Caco-2 (cell line): ENCODE measurements at regions not wholly inside any gene's neighbourhood (a gene's known extent, or its start where the extent isn't known, plus 50 kb on each side); places are given as distances from the start of the nearest gene placed in this dataset.

Experiments used
- BruUV-seq: library from RNA; stranded (reverse); fragments of 400-500 nt; replicated peaks from 2 replicates; lab custom pipeline; 2021; lab: Mats Ljungman, UMichigan
- CTCF ChIA-PET: fragments of 300-600 bp; sonication (Branson Sonifier 250); formaldehyde crosslinking; loops from one replicate; lab custom pipeline; 2022; ENCODE audit warnings: antibody characterized with exemption; lab: Charles Lee
- POLR2A ChIA-PET: fragments of 300-600 bp; sonication (Branson Sonifier 250); formaldehyde crosslinking; loops from one replicate; lab custom pipeline; 2022; ENCODE audit warnings: antibody characterized with exemption; lab: Charles Lee
- DNase-seq, 2 experiments: peaks; one replicate each; pipeline versions ENCODE4 v3.0.0 to v3.0.0-alpha.2; 2020 to 2022
- H3K27me3 ChIP-seq: replicated peaks from 2 replicates; pipeline ENCODE4 v1.6.0; 2011; ENCODE audit warnings: low read length; ENCODE audit not compliant: control insufficient read depth, insufficient read depth
- H3K36me3 ChIP-seq: 2 replicates; pipeline ENCODE4 v1.5.1; 2011; ENCODE audit warnings: low read length; ENCODE audit not compliant: control insufficient read depth, insufficient read depth
- H3K4me1 ChIP-seq: fragments of 250-450 bp; sonication (Bioruptor Pico); 2 replicates; pipeline ENCODE4 v1.5.1; 2020; ENCODE audit warnings: mild to moderate bottlenecking
- H3K4me3 ChIP-seq: 2 replicates; pipeline ENCODE4 v1.5.1; 2011; ENCODE audit warnings: low read depth, mild to moderate bottlenecking, control low read depth, low read length
- H3K9me3 ChIP-seq: fragments of 250-450 bp; sonication (Bioruptor Pico); 2 replicates; pipeline ENCODE4 v1.5.1; 2020; ENCODE audit warnings: mild to moderate bottlenecking, moderate library complexity
- H3K27ac Mint-ChIP-seq: one replicate; pipeline ENCODE4 v1.8.0; 2022; ENCODE audit warnings: mixed read lengths; ENCODE audit not compliant: unreplicated experiment
- H3K27me3 Mint-ChIP-seq: one replicate; pipeline ENCODE4 v1.8.0; 2022; ENCODE audit warnings: mixed read lengths; ENCODE audit not compliant: insufficient read depth, unreplicated experiment
- H3K36me3 Mint-ChIP-seq: one replicate; pipeline ENCODE4 v1.8.0; 2022; ENCODE audit warnings: mild to moderate bottlenecking, mixed read lengths; ENCODE audit not compliant: insufficient read depth, unreplicated experiment
- H3K4me1 Mint-ChIP-seq: one replicate; pipeline ENCODE4 v1.8.0; 2022; ENCODE audit warnings: low read depth, mixed read lengths; ENCODE audit not compliant: unreplicated experiment
- H3K4me3 Mint-ChIP-seq: one replicate; pipeline ENCODE4 v1.8.0; 2022; ENCODE audit warnings: mild to moderate bottlenecking, moderate library complexity, mixed read lengths; ENCODE audit not compliant: unreplicated experiment
- H3K9me3 Mint-ChIP-seq: one replicate; pipeline ENCODE4 v1.8.0; 2022; ENCODE audit warnings: mixed read lengths; ENCODE audit not compliant: unreplicated experiment
- CTCF ChIP-seq, 2 experiments: fragments of 200-600 bp in 1 of 2; IDR thresholded peaks; 1 replicate in 1 of 2; 2 replicates in 1 of 2; pipeline versions ENCODE4 v1.5.1 to v1.8.0; 2011 to 2022; ENCODE audit warnings: antibody characterized with exemption in 1 of 2, control low read depth in 1 of 2, inconsistent platforms in 1 of 2, low read depth in 1 of 2, low read length in 1 of 2, mild to moderate bottlenecking in 1 of 2, moderate library complexity in 1 of 2; ENCODE audit not compliant: insufficient read depth in 1 of 2, severe bottlenecking in 1 of 2, unreplicated experiment in 1 of 2
- intact Hi-C: fragments of 100-400 bp; cut with micrococcal nuclease; formaldehyde crosslinking; loops from one replicate; pipeline ENCODE4 v1.10.0; 2022; ENCODE audit not compliant: unreplicated experiment

- CTCF ChIA-PET, result no interaction called here
- Mint-ChIP-seq H3K27ac (no peak overlapping the region), H3K27me3 (no peaks in the 10 kb centered on the region), H3K9me3 (no peaks in the 10 kb centered on the region), H3K4me1 (no peaks in the 10 kb centered on the region), H3K4me3 (no peak overlapping the region), H3K36me3 (no peaks in the 10 kb centered on the region)
- no peak overlapping the region for H3K4me3 ChIP-seq
- no TSS peak for BruUV-seq
- TF ChIP-seq CTCF (IDR thresholded peaks at IDR 0.05; ENCODE audit: insufficient read depth in 1 of 2, low read depth in 1 of 2, low read length in 1 of 2, severe bottlenecking in 1 of 2, unreplicated experiment in 1 of 2), result no peak
- no peaks in the 10 kb centered on the region for H3K36me3 ChIP-seq
- H3K27me3 ChIP-seq, result no peaks in the 10 kb centered on the region
- POLR2A ChIA-PET, result no interaction called here
- no peaks in the 10 kb centered on the region for H3K4me1 ChIP-seq
- no peak for DNase-seq
- H3K9me3 ChIP-seq, result no peaks in the 10 kb centered on the region
- intact Hi-C loops, result no loop called here
These were observed 127.6 kb upstream of the ZNF516 start for GRCh38 chr18:76622651-76623050.

GRCh38 chr18:76621782-76622495, 126.9 kb upstream of the ZNF516 start:
- ChIA-PET CTCF (no interaction called here), POLR2A (no interaction called here)
- Histone ChIP-seq H3K4me3 (no peak overlapping the region), H3K27me3 (no peaks in the 10 kb centered on the region), H3K36me3 (no peaks in the 10 kb centered on the region), H3K9me3 (no peaks in the 10 kb centered on the region), H3K4me1 (no peaks in the 10 kb centered on the region)
- no peak overlapping the region for H3K27ac Mint-ChIP-seq
- H3K9me3 Mint-ChIP-seq, result no peaks in the 10 kb centered on the region
- H3K4me1 Mint-ChIP-seq, result no peaks in the 10 kb centered on the region
- BruUV-seq, result no TSS peak
- intact Hi-C loops, result no loop called here
- no peak overlapping the region for H3K4me3 Mint-ChIP-seq
- TF ChIP-seq CTCF (IDR thresholded peaks at IDR 0.05; ENCODE audit: insufficient read depth in 1 of 2, low read depth in 1 of 2, low read length in 1 of 2, severe bottlenecking in 1 of 2, unreplicated experiment in 1 of 2), result no peak
- DNase-seq, result no peak
- no peaks in the 10 kb centered on the region for H3K36me3 Mint-ChIP-seq
- no peaks in the 10 kb centered on the region for H3K27me3 Mint-ChIP-seq

- Mint-ChIP-seq H3K4me3 (no peak overlapping the region), H3K4me1 (no peaks in the 10 kb centered on the region), H3K9me3 (no peaks in the 10 kb centered on the region), H3K27ac (no peak overlapping the region), H3K36me3 (no peaks in the 10 kb centered on the region), H3K27me3 (no peaks in the 10 kb centered on the region)
- H3K4me3 ChIP-seq, result no peak overlapping the region
- intact Hi-C loops, result no loop called here
- ChIA-PET POLR2A (no interaction called here), CTCF (no interaction called here)
- no TSS peak for BruUV-seq
- H3K4me1 ChIP-seq, result no peaks in the 10 kb centered on the region
- no peaks in the 10 kb centered on the region for H3K27me3 ChIP-seq
- no peaks in the 10 kb centered on the region for H3K36me3 ChIP-seq
- DNase-seq, result no peak
- no peaks in the 10 kb centered on the region for H3K9me3 ChIP-seq
- no peak for TF ChIP-seq CTCF (IDR thresholded peaks at IDR 0.05; ENCODE audit: insufficient read depth in 1 of 2, low read depth in 1 of 2, low read length in 1 of 2, severe bottlenecking in 1 of 2, unreplicated experiment in 1 of 2)
These were observed 126.2 kb upstream of the ZNF516 start for GRCh38 chr18:76621226-76621625.
